WTC11 (cell line): ENCODE measurements at regions not wholly inside any gene's neighbourhood (a gene's known extent, or its start where the extent isn't known, plus 50 kb on each side); places are given as distances from the start of the nearest gene placed in this dataset.

ENCODE experiments used
- ATF3 ChIP-seq: sonication (generic); formaldehyde crosslinking; conservative IDR thresholded peaks from 2 replicates; pipeline ENCODE4 v1.8.1; 2022; ENCODE audit warnings: mild to moderate bottlenecking, missing genetic modification reagents
- FOXK1 ChIP-seq: sonication (generic); formaldehyde crosslinking; IDR thresholded peaks from 2 replicates; pipeline ENCODE4 v1.8.0; 2022; ENCODE audit warnings: mild to moderate bottlenecking, moderate library complexity, missing genetic modification reagents

- no peak for TF ChIP-seq FOXK1 (CRISPR knock-in tag)
- TF ChIP-seq ATF3, result no peak
These were observed 53.4 kb upstream of the C1orf185 start (continued) for GRCh38 chr1:51048670-51049069.
